Spleen (tissue), 11 donors: ENCODE measurements at regions not wholly inside any gene's neighbourhood (a gene's known extent, or its start where the extent isn't known, plus 50 kb on each side); places are given as distances from the start of the nearest gene placed in this dataset.

Experiments used
- DNase-seq: peaks from one replicate; pipeline ENCODE4 v3.0.0-alpha.2; 2020
- H3K27ac ChIP-seq, 8 donors: fragments of 200-600 bp; sonication (generic) in 7 of 8; 1 replicate in 4 of 8; 2 replicates in 4 of 8; pipeline versions ENCODE4 v1.5.0 to v1.8.0; 2016 to 2021; ENCODE audit warnings: inconsistent platforms in 4 of 8, mild to moderate bottlenecking in 4 of 8, moderate library complexity in 1 of 8
- H3K27me3 ChIP-seq, 7 donors: fragments of 200-600 bp; sonication (generic) in 6 of 7; replicated peaks in 1 of 7; 1 replicate in 4 of 7; 2 replicates in 3 of 7; pipeline versions ENCODE4 v1.5.0 to v1.8.0; 2016 to 2021; ENCODE audit warnings: inconsistent platforms in 3 of 7, mild to moderate bottlenecking in 1 of 7
- H3K36me3 ChIP-seq, 6 donors: fragments of 200-600 bp; sonication (generic) in 5 of 6; 1 replicate in 4 of 6; 2 replicates in 2 of 6; pipeline versions ENCODE4 v1.5.0 to v1.8.0; 2016 to 2021; ENCODE audit warnings: inconsistent platforms in 2 of 6
- H3K4me1 ChIP-seq, 6 donors: fragments of 200-600 bp; sonication (generic) in 5 of 6; 1 replicate in 3 of 6; 2 replicates in 3 of 6; pipeline versions ENCODE4 v1.5.0 to v1.8.0; 2016 to 2021; ENCODE audit warnings: inconsistent platforms in 3 of 6
- H3K4me3 ChIP-seq, 8 donors: fragments of 200-600 bp; sonication (generic) in 7 of 8; 1 replicate in 4 of 8; 2 replicates in 4 of 8; pipeline versions ENCODE4 v1.5.0 to v1.8.0; 2016 to 2021; ENCODE audit warnings: inconsistent platforms in 4 of 8, mild to moderate bottlenecking in 4 of 8, moderate library complexity in 2 of 8
- H3K9me3 ChIP-seq, 8 donors: fragments of 200-600 bp; sonication (generic) in 7 of 8; 1 replicate in 4 of 8; 2 replicates in 4 of 8; pipeline versions ENCODE4 v1.5.0 to v1.8.0; 2016 to 2021; ENCODE audit warnings: inconsistent platforms in 4 of 8
- CTCF ChIP-seq, 11 experiments: fragments of 200-600 bp in 7 of 11; fragments of 450-650 bp in 4 of 11; sonication (generic) in 4 of 11; IDR thresholded peaks in 8 of 11; conservative IDR thresholded peaks in 3 of 11; 1 replicate in 7 of 11; 2 replicates in 4 of 11; pipeline versions ENCODE4 v1.4.0 to v1.8.0; 2016 to 2021; ENCODE audit warnings: antibody characterized with exemption in 11 of 11, inconsistent platforms in 4 of 11, mild to moderate bottlenecking in 1 of 11
- POLR2A ChIP-seq, 3 donors: fragments of 450-650 bp; IDR thresholded peaks; one replicate each; pipeline ENCODE4 v1.5.1; 2017; ENCODE audit warnings: antibody characterized with exemption in 3 of 3, mild to moderate bottlenecking in 1 of 3
- POLR2AphosphoS5 ChIP-seq, 3 donors: sonication (generic); formaldehyde crosslinking; IDR thresholded peaks; one replicate each; pipeline ENCODE4 v1.5.1; 2017; ENCODE audit warnings: antibody characterized with exemption in 3 of 3
- WGBS, 5 donors: extraction: QIAGEN DNeasy Blood & Tissue Kit in 3 of 5; methylation state at CpG; one replicate each; pipeline versions ENCODE4 v1.1.5 to v1.1.7; 2013 to 2018; 5-methylcytosine and 5-hydroxymethylcytosine counted together
- intact Hi-C: fragments of 100-400 bp; cut with DNase I; formaldehyde crosslinking; loops from one replicate; pipeline ENCODE4 v1.15.0; 2023; ENCODE audit warnings: low total_unique reads
- donor health status: healthy with polysubstance abuse.
- donor health status: DM: no; HTN: no; CAD: no; lungs with moderate emphysema.
- donor health status: DM: no; HTN: no; CAD: no.
- donor health status: Bipolar disorder and iron deficiency.
- donor health status: healthy.
- donor health status: DM: no; HTN: no; CAD: no.
- donor health status: DM: yes; HTN: yes; CAD: no.

GRCh38 chr21:28160378-28160777 lies 832.3 kb downstream of the LTN1 start:
- no peak overlapping the region for H3K27ac ChIP-seq
- no peak for TF ChIP-seq CTCF (IDR thresholded peaks at IDR 0.05 in 8 of 11, conservative IDR thresholded peaks at IDR 0.05 in 3 of 11)
- no peak for TF ChIP-seq POLR2AphosphoS5 (IDR thresholded peaks at IDR 0.05)
- no peak for TF ChIP-seq POLR2A (IDR thresholded peaks at IDR 0.05)
- no peak overlapping the region for H3K4me3 ChIP-seq
- no peak for DNase-seq
- intact Hi-C loops: no loop called here
- no peaks in the 10 kb centered on the region for H3K4me1 ChIP-seq
- no peaks in the 10 kb centered on the region for H3K36me3 ChIP-seq
- no peaks in the 10 kb centered on the region for H3K9me3 ChIP-seq
- H3K27me3 ChIP-seq: no peaks in the 10 kb centered on the region
- 66 to 89% (median 80%) methylated on average over 3 of the region's 3 CpGs for WGBS, 5 donors

- no peaks in the 10 kb centered on the region for H3K36me3 ChIP-seq
- H3K9me3 ChIP-seq: no peaks in the 10 kb centered on the region
- intact Hi-C loops: no loop called here
- H3K27me3 ChIP-seq: no peaks in the 10 kb centered on the region
- no peak for DNase-seq
- H3K4me1 ChIP-seq: no peaks in the 10 kb centered on the region
- TF ChIP-seq POLR2AphosphoS5 (IDR thresholded peaks at IDR 0.05) (no peak), CTCF (IDR thresholded peaks at IDR 0.05 in 8 of 11, conservative IDR thresholded peaks at IDR 0.05 in 3 of 11) (no peak), POLR2A (IDR thresholded peaks at IDR 0.05) (no peak)
- H3K4me3 ChIP-seq: no peak overlapping the region
- H3K27ac ChIP-seq: no peak overlapping the region
- WGBS, 5 donors: 47 to 65% (median 57%) methylated on average over 3 of the region's 3 CpGs
Observed at GRCh38 chr21:28159396-28159795, 833.3 kb downstream of the LTN1 start.

- H3K9me3 ChIP-seq: no peaks in the 10 kb centered on the region
- WGBS, 5 donors: 84 to 91% (median 88%) methylated on average over 6 of the region's 6 CpGs
- H3K36me3 ChIP-seq: no peaks in the 10 kb centered on the region
- H3K27ac ChIP-seq: no peak overlapping the region
- intact Hi-C loops: no loop called here
- TF ChIP-seq CTCF (IDR thresholded peaks at IDR 0.05 in 8 of 11, conservative IDR thresholded peaks at IDR 0.05 in 3 of 11): no peak
- no peak for TF ChIP-seq POLR2AphosphoS5 (IDR thresholded peaks at IDR 0.05)
- no peak for TF ChIP-seq POLR2A (IDR thresholded peaks at IDR 0.05)
- no peak overlapping the region for H3K4me3 ChIP-seq
- H3K27me3 ChIP-seq: no peaks in the 10 kb centered on the region
- no peak for DNase-seq
- no peaks in the 10 kb centered on the region for H3K4me1 ChIP-seq
Observed at GRCh38 chr21:28156590-28156989, 836.1 kb downstream of the LTN1 start.

GRCh38 chr21:28154121-28154520 lies 838.6 kb downstream of the LTN1 start:
- no peak for TF ChIP-seq POLR2AphosphoS5 (IDR thresholded peaks at IDR 0.05)
- TF ChIP-seq CTCF (IDR thresholded peaks at IDR 0.05 in 8 of 11, conservative IDR thresholded peaks at IDR 0.05 in 3 of 11): no peak
- TF ChIP-seq POLR2A (IDR thresholded peaks at IDR 0.05): no peak

More at GRCh38 chr21:28154121-28154520, 838.6 kb downstream of the LTN1 start:
- Histone ChIP-seq H3K27ac (no peak overlapping the region), H3K4me3 (no peak overlapping the region), H3K9me3 (no peaks in the 10 kb centered on the region), H3K27me3 (no peaks in the 10 kb centered on the region), H3K36me3 (no peaks in the 10 kb centered on the region), H3K4me1 (no peaks in the 10 kb centered on the region)
- intact Hi-C loops: no loop called here
- no peak for DNase-seq
- WGBS, 5 donors: 57 to 86% (median 74%) methylated on average over 4 of the region's 4 CpGs
